HEK293 (cell line): ENCODE measurements at regions not wholly inside any gene's neighbourhood (a gene's known extent, or its start where the extent isn't known, plus 50 kb on each side); places are given as distances from the start of the nearest gene placed in this dataset.
"Not testable (repeated sequence)": the region's sequence is repeated elsewhere in the genome, so short reads cannot be mapped to it uniquely, and the experiment has no call there.

Source experiments
- CTCF ChIA-PET: fragments of 350-600 bp; formaldehyde crosslinking; extraction: SDS; loops from one replicate; lab custom pipeline; 2021; ENCODE audit warnings: antibody characterized with exemption; lab: Yijun Ruan, JAX
- POLR2A ChIA-PET: fragments of 300-600 bp; formaldehyde crosslinking; extraction: SDS; loops from one replicate; lab custom pipeline; 2020; ENCODE audit warnings: antibody characterized with exemption, inconsistent platforms; lab: Yijun Ruan, JAX
- H3K27ac ChIP-seq: fragments of 200-500 bp; sonication (Bioruptor generic); 2 replicates; pipeline ENCODE4 v1.5.1; 2014; ENCODE audit warnings: low read depth, low read length, control low read depth, inconsistent platforms; ENCODE audit errors: extremely low read depth
- H3K36me3 ChIP-seq, 2 experiments: fragments of 200-500 bp in 1 of 2; sonication (Bioruptor generic) in 1 of 2; 1 replicate in 1 of 2; 2 replicates in 1 of 2; pipeline ENCODE4 v1.5.1; 2014 to 2017; ENCODE audit warnings: inconsistent platforms in 2 of 2, low read length in 2 of 2; ENCODE audit not compliant: control insufficient read depth in 2 of 2, insufficient read depth in 1 of 2
- H3K4me1 ChIP-seq: fragments of 200-500 bp; sonication (Bioruptor generic); 2 replicates; pipeline ENCODE4 v1.5.1; 2014; ENCODE audit warnings: mild to moderate bottlenecking, low read length, inconsistent platforms; ENCODE audit not compliant: control insufficient read depth, insufficient read depth
- H3K4me3 ChIP-seq: 2 replicates; pipeline ENCODE4 v1.5.1; 2011; ENCODE audit warnings: low read depth, mild to moderate bottlenecking, control low read depth, low read length, moderate library complexity
- H3K9me3 ChIP-seq: fragments of 200-500 bp; sonication (Bioruptor generic); 2 replicates; pipeline ENCODE4 v1.5.1; 2014; ENCODE audit warnings: low read depth, low read length, inconsistent platforms; ENCODE audit not compliant: control insufficient read depth, insufficient read depth
- RBAK ChIP-seq: fragments of 450-650 bp; formaldehyde crosslinking; IDR thresholded peaks from 2 replicates; pipeline ENCODE4 v1.5.1; 2016; ENCODE audit warnings: missing biosample characterization, missing genetic modification characterization
- SP3 ChIP-seq: fragments of 450-650 bp; formaldehyde crosslinking; IDR thresholded peaks from 2 replicates; pipeline ENCODE4 v1.5.1; 2016; ENCODE audit warnings: missing biosample characterization, missing genetic modification characterization
- ZBTB8A ChIP-seq: fragments of 450-650 bp; formaldehyde crosslinking; IDR thresholded peaks from 2 replicates; pipeline ENCODE4 v1.5.1; 2016; ENCODE audit warnings: missing biosample characterization, missing genetic modification characterization
- ZFHX2 ChIP-seq: fragments of 450-650 bp; formaldehyde crosslinking; conservative IDR thresholded peaks from 2 replicates; pipeline ENCODE4 v1.5.1; 2016; ENCODE audit warnings: missing biosample characterization, missing genetic modification characterization
- ZNF140 ChIP-seq: fragments of 450-650 bp; formaldehyde crosslinking; IDR thresholded peaks from 2 replicates; pipeline ENCODE4 v1.5.1; 2016; ENCODE audit warnings: missing biosample characterization, missing genetic modification characterization
- ZNF266 ChIP-seq: fragments of 450-650 bp; formaldehyde crosslinking; IDR thresholded peaks from 2 replicates; pipeline ENCODE4 v1.5.1; 2016; ENCODE audit warnings: missing biosample characterization, missing genetic modification characterization, low read depth
- ZNF311 ChIP-seq: fragments of 450-650 bp; formaldehyde crosslinking; IDR thresholded peaks from 2 replicates; pipeline ENCODE4 v1.5.1; 2017; ENCODE audit warnings: missing biosample characterization, missing genetic modification characterization, borderline replicate concordance
- ZNF324 ChIP-seq: fragments of 450-650 bp; formaldehyde crosslinking; IDR thresholded peaks from 2 replicates; pipeline ENCODE4 v1.5.1; 2016; ENCODE audit warnings: missing biosample characterization, missing genetic modification characterization
- ZNF394 ChIP-seq: fragments of 450-650 bp; formaldehyde crosslinking; IDR thresholded peaks from 2 replicates; pipeline ENCODE4 v1.5.1; 2016; ENCODE audit warnings: missing biosample characterization, missing genetic modification characterization, mild to moderate bottlenecking, moderate library complexity, borderline replicate concordance
- ZNF404 ChIP-seq: fragments of 450-650 bp; formaldehyde crosslinking; IDR thresholded peaks from 2 replicates; pipeline ENCODE4 v1.5.1; 2017; ENCODE audit warnings: missing biosample characterization, missing genetic modification characterization
- ZNF416 ChIP-seq: fragments of 450-650 bp; formaldehyde crosslinking; IDR thresholded peaks from 2 replicates; pipeline ENCODE4 v1.5.1; 2016; ENCODE audit warnings: missing biosample characterization, missing genetic modification characterization
- ZNF426 ChIP-seq: fragments of 450-650 bp; formaldehyde crosslinking; IDR thresholded peaks from 2 replicates; pipeline ENCODE4 v1.5.1; 2017; ENCODE audit warnings: missing biosample characterization, missing genetic modification characterization, mild to moderate bottlenecking, inconsistent platforms, moderate library complexity
- ZNF433 ChIP-seq: fragments of 450-650 bp; formaldehyde crosslinking; IDR thresholded peaks from 2 replicates; pipeline ENCODE4 v1.5.1; 2016; ENCODE audit warnings: missing biosample characterization, missing genetic modification characterization, low read depth
- ZNF510 ChIP-seq: fragments of 450-650 bp; formaldehyde crosslinking; IDR thresholded peaks from 2 replicates; pipeline ENCODE4 v1.5.1; 2018; ENCODE audit warnings: mild to moderate bottlenecking, missing genetic modification characterization, missing biosample characterization; ENCODE audit not compliant: insufficient replicate concordance
- ZNF555 ChIP-seq: fragments of 450-650 bp; formaldehyde crosslinking; conservative IDR thresholded peaks from 2 replicates; pipeline ENCODE4 v1.5.1; 2017; ENCODE audit warnings: missing biosample characterization, mild to moderate bottlenecking, missing genetic modification characterization, inconsistent platforms
- ZNF623 ChIP-seq: fragments of 450-650 bp; formaldehyde crosslinking; IDR thresholded peaks from 2 replicates; pipeline ENCODE4 v1.5.1; 2016; ENCODE audit warnings: missing biosample characterization, missing genetic modification characterization
- ZNF654 ChIP-seq: fragments of 450-650 bp; formaldehyde crosslinking; IDR thresholded peaks from 2 replicates; pipeline ENCODE4 v1.5.1; 2016; ENCODE audit warnings: low read depth, missing biosample characterization, missing genetic modification characterization
- ZNF791 ChIP-seq: fragments of 450-650 bp; formaldehyde crosslinking; IDR thresholded peaks from 2 replicates; pipeline ENCODE4 v1.5.1; 2016; ENCODE audit warnings: missing biosample characterization, missing genetic modification characterization
- ZXDB ChIP-seq: fragments of 450-650 bp; formaldehyde crosslinking; IDR thresholded peaks from 2 replicates; pipeline ENCODE4 v1.5.1; 2016; ENCODE audit warnings: missing biosample characterization, missing genetic modification characterization
- TF ChIP-seq, protein P1 (sequence below): fragments of 450-650 bp; formaldehyde crosslinking; conservative IDR thresholded peaks from 2 replicates; pipeline ENCODE4 v1.5.1; 2016; ENCODE audit warnings: low read depth, missing biosample characterization, missing genetic modification characterization
- TF ChIP-seq, protein P2 (sequence below): fragments of 450-650 bp; formaldehyde crosslinking; IDR thresholded peaks from 2 replicates; pipeline ENCODE4 v1.5.1; 2016; ENCODE audit warnings: missing biosample characterization, missing genetic modification characterization
- TF ChIP-seq, protein P3 (sequence below): fragments of 450-650 bp; formaldehyde crosslinking; IDR thresholded peaks from 2 replicates; pipeline ENCODE4 v1.5.1; 2016; ENCODE audit warnings: missing biosample characterization, missing genetic modification characterization

DNA sequence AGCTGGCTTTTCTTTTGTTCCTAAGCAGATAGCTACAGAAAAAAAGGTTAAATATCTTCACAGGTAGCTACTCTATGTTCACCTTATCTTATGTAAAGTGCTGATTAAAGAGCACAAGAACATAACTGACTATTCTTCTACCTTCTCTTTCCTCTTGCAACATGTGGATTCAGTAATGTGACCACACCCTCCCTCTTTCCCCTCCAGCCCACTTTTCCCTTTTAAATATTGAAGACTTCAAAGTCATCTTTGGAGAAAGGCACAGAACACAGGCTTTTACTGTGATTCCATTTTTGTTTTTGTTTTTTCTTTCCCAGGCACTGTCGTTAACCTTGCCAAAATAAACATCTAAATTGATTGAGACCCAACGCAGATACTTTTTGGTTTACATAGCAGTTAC is 418.1 kb upstream of the CDH20 start:
- Histone ChIP-seq H3K9me3 (no peaks in the 10 kb centered on the region), H3K36me3 (no peaks in the 10 kb centered on the region), H3K4me1 (peaks cover 2% of the 10 kb centered on the region; the same call in 1 of the 2 replicates), H3K27ac (no peak overlapping the region), H3K4me3 (no peak overlapping the region)
- POLR2A ChIA-PET = no interaction called here
- no peak for TF ChIP-seq ZBTB8A (tag by site-specific recombination)
- no peak for TF ChIP-seq ZNF791 (tag by site-specific recombination)
- no peak for TF ChIP-seq ZNF324 (tag by site-specific recombination)
- no peak for TF ChIP-seq ZNF654 (tag by site-specific recombination)
- TF ChIP-seq, protein P1, sequence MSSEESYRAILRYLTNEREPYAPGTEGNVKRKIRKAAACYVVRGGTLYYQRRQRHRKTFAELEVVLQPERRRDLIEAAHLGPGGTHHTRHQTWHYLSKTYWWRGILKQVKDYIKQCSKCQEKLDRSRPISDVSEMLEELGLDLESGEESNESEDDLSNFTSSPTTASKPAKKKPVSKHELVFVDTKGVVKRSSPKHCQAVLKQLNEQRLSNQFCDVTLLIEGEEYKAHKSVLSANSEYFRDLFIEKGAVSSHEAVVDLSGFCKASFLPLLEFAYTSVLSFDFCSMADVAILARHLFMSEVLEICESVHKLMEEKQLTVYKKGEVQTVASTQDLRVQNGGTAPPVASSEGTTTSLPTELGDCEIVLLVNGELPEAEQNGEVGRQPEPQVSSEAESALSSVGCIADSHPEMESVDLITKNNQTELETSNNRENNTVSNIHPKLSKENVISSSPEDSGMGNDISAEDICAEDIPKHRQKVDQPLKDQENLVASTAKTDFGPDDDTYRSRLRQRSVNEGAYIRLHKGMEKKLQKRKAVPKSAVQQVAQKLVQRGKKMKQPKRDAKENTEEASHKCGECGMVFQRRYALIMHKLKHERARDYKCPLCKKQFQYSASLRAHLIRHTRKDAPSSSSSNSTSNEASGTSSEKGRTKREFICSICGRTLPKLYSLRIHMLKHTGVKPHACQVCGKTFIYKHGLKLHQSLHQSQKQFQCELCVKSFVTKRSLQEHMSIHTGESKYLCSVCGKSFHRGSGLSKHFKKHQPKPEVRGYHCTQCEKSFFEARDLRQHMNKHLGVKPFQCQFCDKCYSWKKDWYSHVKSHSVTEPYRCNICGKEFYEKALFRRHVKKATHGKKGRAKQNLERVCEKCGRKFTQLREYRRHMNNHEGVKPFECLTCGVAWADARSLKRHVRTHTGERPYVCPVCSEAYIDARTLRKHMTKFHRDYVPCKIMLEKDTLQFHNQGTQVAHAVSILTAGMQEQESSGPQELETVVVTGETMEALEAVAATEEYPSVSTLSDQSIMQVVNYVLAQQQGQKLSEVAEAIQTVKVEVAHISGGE (tag by site-specific recombination) = no peak
- TF ChIP-seq SP3 = no peak
- TF ChIP-seq ZNF416 (tag by site-specific recombination) = no peak
- TF ChIP-seq ZNF311 (tag by site-specific recombination) = no peak
- no peak for TF ChIP-seq ZNF433 (tag by site-specific recombination)
- TF ChIP-seq RBAK (tag by site-specific recombination) = no peak
- no peak for TF ChIP-seq ZFHX2 (tag by site-specific recombination)
- TF ChIP-seq, protein P2, sequence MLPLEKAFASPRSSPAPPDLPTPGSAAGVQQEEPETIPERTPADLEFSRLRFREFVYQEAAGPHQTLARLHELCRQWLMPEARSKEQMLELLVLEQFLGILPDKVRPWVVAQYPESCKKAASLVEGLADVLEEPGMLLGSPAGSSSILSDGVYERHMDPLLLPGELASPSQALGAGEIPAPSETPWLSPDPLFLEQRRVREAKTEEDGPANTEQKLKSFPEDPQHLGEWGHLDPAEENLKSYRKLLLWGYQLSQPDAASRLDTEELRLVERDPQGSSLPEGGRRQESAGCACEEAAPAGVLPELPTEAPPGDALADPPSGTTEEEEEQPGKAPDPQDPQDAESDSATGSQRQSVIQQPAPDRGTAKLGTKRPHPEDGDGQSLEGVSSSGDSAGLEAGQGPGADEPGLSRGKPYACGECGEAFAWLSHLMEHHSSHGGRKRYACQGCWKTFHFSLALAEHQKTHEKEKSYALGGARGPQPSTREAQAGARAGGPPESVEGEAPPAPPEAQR (tag by site-specific recombination) = no peak
- no peak for TF ChIP-seq ZNF510 (tag by site-specific recombination)
- CTCF ChIA-PET = no interaction called here

DNA sequence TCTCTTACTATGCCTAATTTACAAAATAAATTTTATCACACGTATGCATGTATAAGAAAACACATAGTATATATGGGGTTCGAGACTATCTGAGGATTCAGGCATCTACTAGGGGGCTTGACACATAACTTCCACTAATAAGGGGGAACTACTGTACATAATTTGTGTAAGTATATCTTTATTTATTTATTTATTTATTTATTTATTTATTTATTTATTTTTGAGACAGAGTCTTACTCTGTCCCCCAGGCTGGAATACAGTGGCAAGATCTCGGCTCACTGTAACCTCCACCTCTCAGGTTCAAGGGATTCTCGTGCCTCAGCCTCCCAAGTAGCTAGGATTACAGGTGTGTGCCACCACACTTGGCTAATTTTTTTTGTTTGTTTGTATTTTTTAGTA is 414.4 kb upstream of the CDH20 start:
- H3K27ac ChIP-seq, H3K4me1 ChIP-seq, H3K4me3 ChIP-seq, H3K36me3 ChIP-seq, CTCF ChIA-PET, H3K9me3 ChIP-seq, POLR2A ChIA-PET: not testable (repeated sequence)
- TF ChIP-seq, protein P1 (tag by site-specific recombination) = peak; percentile 66
- TF ChIP-seq, protein P3, sequence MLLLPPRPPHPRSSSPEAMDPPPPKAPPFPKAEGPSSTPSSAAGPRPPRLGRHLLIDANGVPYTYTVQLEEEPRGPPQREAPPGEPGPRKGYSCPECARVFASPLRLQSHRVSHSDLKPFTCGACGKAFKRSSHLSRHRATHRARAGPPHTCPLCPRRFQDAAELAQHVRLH = 0 out of 2 replicates have a peak, but pooled peaks have one; percentile 20
- TF ChIP-seq ZNF140 (tag by site-specific recombination) (peak; percentile 50; the same call in 1 of the 2 replicates), ZNF555 (tag by site-specific recombination) (peak; percentile 44; the same call in 1 of the 2 replicates), ZNF404 (tag by site-specific recombination) (0 out of 2 replicates have a peak, but pooled peaks have one; percentile 29), ZXDB (tag by site-specific recombination) (0 out of 2 replicates have a peak, but pooled peaks have one; percentile 26), ZNF394 (peak; percentile 75; the same call in 1 of the 2 replicates), ZNF623 (peak; percentile 45; the same call in 1 of the 2 replicates), ZNF426 (tag by site-specific recombination) (peak; percentile 55), ZNF266 (tag by site-specific recombination) (0 out of 2 replicates have a peak, but pooled peaks have one; percentile 21)
